Right cardiac atrium (tissue), 5 donors: ENCODE measurements at regions not wholly inside any gene's neighbourhood (a gene's known extent, or its start where the extent isn't known, plus 50 kb on each side); places are given as distances from the start of the nearest gene placed in this dataset.

Experiments used
- ATAC-seq, 2 donors: fragments of 200-7000 bp; cut with Tn5 transposase; one replicate each; pipeline versions ENCODE4 v1.8.0 to v1.9.1; 2020; ENCODE audit warnings: moderate library complexity in 2 of 2, mild to moderate bottlenecking in 1 of 2
- DNase-seq, 3 donors: peaks; one replicate each; pipeline ENCODE4 v3.0.0-alpha.2; 2020
- H3K27ac ChIP-seq: one replicate; pipeline ENCODE4 v1.5.1; 2013; ENCODE audit warnings: mild to moderate bottlenecking, low read length, control low read depth, moderate library complexity
- H3K27me3 ChIP-seq: one replicate; pipeline ENCODE4 v1.6.1; 2013; ENCODE audit not compliant: control insufficient read depth, insufficient read depth
- H3K4me1 ChIP-seq: one replicate; pipeline ENCODE4 v1.6.1; 2013; ENCODE audit warnings: low read length; ENCODE audit not compliant: control insufficient read depth, insufficient read depth
- H3K4me3 ChIP-seq: one replicate; pipeline ENCODE4 v1.5.1; 2013; ENCODE audit warnings: low read length, control low read depth
- H3K9me3 ChIP-seq: one replicate; pipeline ENCODE4 v1.6.1; 2013; ENCODE audit warnings: low read length; ENCODE audit not compliant: control insufficient read depth
- WGBS: extraction: QIAGEN DNeasy Blood & Tissue Kit; methylation state at CpG from one replicate; pipeline ENCODE4 v1.1.7; 2013; 5-methylcytosine and 5-hydroxymethylcytosine counted together
- intact Hi-C, 4 donors: fragments of 100-400 bp; cut with DNase I; formaldehyde crosslinking; loops; one replicate each; pipeline versions ENCODE4 v1.11.0 to v1.14.0; 2022 to 2023
- donor health status: healthy with polysubstance abuse.
- donor health status: DM: no; HTN: yes; CAD: no.
- donor health status: DM: no; HTN: no; CAD: no.
- donor health status: DM: no; HTN: yes; CAD: no; lungs with severe emphysema.
- donor health status: DM: yes; HTN: yes; CAD: no.

DNA sequence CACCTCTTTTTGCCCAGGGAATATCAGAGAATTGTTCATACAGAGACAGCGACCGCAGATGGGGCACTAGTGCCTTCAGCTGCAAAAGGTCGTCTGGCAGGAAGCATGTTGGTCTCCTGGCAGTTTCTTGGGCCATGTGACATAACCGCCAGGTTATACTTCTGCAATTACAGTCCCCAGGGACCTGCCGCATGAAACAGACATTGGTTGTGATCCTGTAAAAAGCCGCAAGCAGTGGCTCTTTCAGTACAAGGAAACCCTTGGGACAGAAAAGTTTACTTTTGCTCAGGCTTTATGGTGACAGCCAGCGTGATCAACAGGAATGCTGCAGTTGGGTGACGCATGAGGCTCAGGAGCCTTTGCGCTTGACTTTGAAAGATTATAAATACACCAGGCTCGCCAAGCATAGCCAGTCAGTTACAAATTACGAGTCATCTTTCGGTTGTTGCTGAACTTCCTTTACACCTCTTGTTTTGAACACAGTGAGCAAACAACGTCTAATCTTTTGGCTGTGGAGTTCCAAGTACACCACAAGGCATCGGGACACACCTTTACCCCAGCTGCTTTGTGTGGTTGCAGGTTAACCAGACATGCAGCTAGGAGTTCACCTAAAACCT, 50.5 kb upstream of the UBE2L5 start:
- Histone ChIP-seq H3K27me3 (no peaks in the 10 kb centered on the region), H3K9me3 (no peaks in the 10 kb centered on the region), H3K4me1 (no peaks in the 10 kb centered on the region), H3K27ac (no peak overlapping the region), H3K4me3 (no peak overlapping the region)
- DNase-seq: no peak
- intact Hi-C loops: no loop called here
- 56% methylated on average over 14 of the region's 14 CpGs for WGBS
- ATAC-seq: no peak
